ENCODE measurements at regions not wholly inside any gene's neighbourhood (a gene's known extent, or its start where the extent isn't known, plus 50 kb on each side); places are given as distances from the start of the nearest gene placed in this dataset.

DNA sequence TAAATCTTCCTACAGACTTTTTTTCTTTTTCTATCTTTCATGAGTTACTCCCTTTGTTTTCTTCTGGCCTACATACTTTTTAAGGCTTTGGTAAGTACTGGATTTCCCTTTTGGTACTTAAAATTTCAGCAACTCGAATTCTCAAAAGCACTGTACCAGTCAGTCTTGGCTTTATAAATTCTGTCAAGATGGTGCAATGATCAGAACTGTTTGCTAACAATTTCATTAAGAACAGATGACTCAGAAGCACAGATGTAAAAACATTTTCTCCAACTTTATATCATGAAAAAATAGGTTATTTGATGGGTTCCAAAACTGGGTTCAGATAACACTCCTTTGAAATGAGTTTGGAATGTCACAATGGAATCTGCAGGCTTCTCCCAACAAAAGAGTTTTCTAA lies 1961.8 kb upstream of the FLRT2 start:
- in situ Hi-C loops (cut with MboI; ENCODE audit: low sequenced_read_pairs, unreplicated experiment): no loop called here
- TF ChIP-seq, protein P1, sequence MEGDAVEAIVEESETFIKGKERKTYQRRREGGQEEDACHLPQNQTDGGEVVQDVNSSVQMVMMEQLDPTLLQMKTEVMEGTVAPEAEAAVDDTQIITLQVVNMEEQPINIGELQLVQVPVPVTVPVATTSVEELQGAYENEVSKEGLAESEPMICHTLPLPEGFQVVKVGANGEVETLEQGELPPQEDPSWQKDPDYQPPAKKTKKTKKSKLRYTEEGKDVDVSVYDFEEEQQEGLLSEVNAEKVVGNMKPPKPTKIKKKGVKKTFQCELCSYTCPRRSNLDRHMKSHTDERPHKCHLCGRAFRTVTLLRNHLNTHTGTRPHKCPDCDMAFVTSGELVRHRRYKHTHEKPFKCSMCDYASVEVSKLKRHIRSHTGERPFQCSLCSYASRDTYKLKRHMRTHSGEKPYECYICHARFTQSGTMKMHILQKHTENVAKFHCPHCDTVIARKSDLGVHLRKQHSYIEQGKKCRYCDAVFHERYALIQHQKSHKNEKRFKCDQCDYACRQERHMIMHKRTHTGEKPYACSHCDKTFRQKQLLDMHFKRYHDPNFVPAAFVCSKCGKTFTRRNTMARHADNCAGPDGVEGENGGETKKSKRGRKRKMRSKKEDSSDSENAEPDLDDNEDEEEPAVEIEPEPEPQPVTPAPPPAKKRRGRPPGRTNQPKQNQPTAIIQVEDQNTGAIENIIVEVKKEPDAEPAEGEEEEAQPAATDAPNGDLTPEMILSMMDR (IDR thresholded peaks at IDR 0.05; ENCODE audit: borderline replicate concordance, control extremely low read depth, extremely low read depth, insufficient read depth, missing control alignments): no peak
- no peak for DNase-seq (ENCODE audit: low spot score)

- TF ChIP-seq, protein P1 (IDR thresholded peaks at IDR 0.05; ENCODE audit: borderline replicate concordance, control extremely low read depth, extremely low read depth, insufficient read depth, missing control alignments): no peak
- no peak for DNase-seq (ENCODE audit: low spot score)
- in situ Hi-C loops (cut with MboI; ENCODE audit: low sequenced_read_pairs, unreplicated experiment): no loop called here
These were observed 1954.6 kb upstream of the FLRT2 start for GRCh38 chr14:83575301-83575700.

DNA sequence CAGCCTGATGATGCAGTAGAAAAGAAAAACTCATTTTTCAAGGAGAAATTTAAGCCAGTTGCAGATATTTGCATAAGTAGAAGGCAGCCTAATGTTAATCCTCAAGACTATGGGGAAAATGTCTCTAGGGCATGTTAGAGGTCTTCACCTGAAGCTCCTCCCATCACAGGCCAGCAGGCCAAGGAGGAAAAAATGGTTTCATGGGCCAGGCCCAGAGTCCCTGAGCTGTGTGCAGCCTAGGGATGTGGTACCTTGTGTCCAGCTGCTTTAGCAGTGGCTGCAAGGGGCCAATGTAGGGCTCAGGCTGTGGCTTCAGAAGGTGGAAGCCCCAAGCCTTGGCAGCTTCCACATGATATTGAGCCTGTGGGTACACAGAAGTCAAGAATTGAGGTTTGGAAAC lies 1946.7 kb upstream of the FLRT2 start:
- TF ChIP-seq, protein P1 (IDR thresholded peaks at IDR 0.05; ENCODE audit: borderline replicate concordance, control extremely low read depth, extremely low read depth, insufficient read depth, missing control alignments): no peak
- in situ Hi-C loops (cut with MboI; ENCODE audit: low sequenced_read_pairs, unreplicated experiment): no loop called here
- no peak for DNase-seq (ENCODE audit: low spot score)

DNA sequence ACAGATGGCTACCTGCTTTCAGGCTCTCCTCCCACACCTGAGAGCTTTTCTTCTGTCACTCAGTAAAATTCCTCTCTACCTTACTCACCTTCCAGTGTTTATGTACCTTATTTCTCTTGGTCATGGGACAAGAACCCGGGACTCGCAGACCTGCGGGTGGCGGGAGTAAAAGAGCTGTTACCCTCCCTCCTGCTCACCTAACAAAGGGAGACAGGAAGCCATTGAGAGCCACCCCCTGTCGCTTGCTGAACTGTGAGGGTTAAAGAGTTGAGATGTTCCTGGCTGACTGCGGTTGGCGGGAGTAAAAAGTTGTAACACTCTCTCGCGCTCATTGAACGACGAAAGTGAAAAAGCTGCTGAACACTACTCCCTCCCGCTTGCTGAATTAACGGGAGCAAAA lies 1935.1 kb upstream of the FLRT2 start:
- TF ChIP-seq, protein P1 (IDR thresholded peaks at IDR 0.05; ENCODE audit: borderline replicate concordance, control extremely low read depth, extremely low read depth, insufficient read depth, missing control alignments): no peak
- in situ Hi-C loops (cut with MboI; ENCODE audit: low sequenced_read_pairs, unreplicated experiment): no loop called here
- DNase-seq (ENCODE audit: low spot score): no peak

DNA sequence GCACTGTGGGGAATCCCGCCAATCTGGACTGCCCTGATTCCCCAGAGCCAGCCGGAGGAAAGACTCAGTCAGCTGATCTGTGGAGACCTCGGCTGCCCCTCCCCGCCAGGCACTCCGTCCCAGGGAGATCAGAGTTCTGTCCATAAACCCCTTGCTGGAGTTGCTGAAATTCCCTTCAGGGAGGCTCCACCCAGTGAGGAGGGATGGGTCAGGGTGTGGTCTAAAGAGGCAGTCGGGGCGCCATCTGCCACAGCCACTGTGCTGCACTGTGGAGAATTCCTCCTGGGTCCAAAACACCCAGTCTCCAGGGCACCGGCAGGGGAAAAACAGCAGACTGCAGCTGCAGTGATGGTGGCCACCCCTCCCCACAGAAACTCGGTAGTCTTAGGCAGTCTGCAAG lies 1922.3 kb upstream of the FLRT2 start:
- in situ Hi-C loops (cut with MboI; ENCODE audit: low sequenced_read_pairs, unreplicated experiment): no loop called here
- DNase-seq (ENCODE audit: low spot score): no peak
- TF ChIP-seq, protein P1 (IDR thresholded peaks at IDR 0.05; ENCODE audit: borderline replicate concordance, control extremely low read depth, extremely low read depth, insufficient read depth, missing control alignments): no peak

- in situ Hi-C loops (cut with MboI; ENCODE audit: low sequenced_read_pairs, unreplicated experiment): no loop called here
- TF ChIP-seq, protein P1 (IDR thresholded peaks at IDR 0.05; ENCODE audit: borderline replicate concordance, control extremely low read depth, extremely low read depth, insufficient read depth, missing control alignments): no peak
- DNase-seq (ENCODE audit: low spot score): no peak
These were observed 1918.5 kb upstream of the FLRT2 start for GRCh38 chr14:83611491-83611890.

- in situ Hi-C loops (cut with MboI; ENCODE audit: low sequenced_read_pairs, unreplicated experiment): no loop called here
- DNase-seq (ENCODE audit: low spot score): no peak
- TF ChIP-seq, protein P1 (IDR thresholded peaks at IDR 0.05; ENCODE audit: borderline replicate concordance, control extremely low read depth, extremely low read depth, insufficient read depth, missing control alignments): no peak
These were observed 1918.0 kb upstream of the FLRT2 start for GRCh38 chr14:83611906-83612390.

All from GM13976 (cell line).